Ectodermal cell (in vitro differentiated cells): ENCODE measurements at regions not wholly inside any gene's neighbourhood (a gene's known extent, or its start where the extent isn't known, plus 50 kb on each side); places are given as distances from the start of the nearest gene placed in this dataset.

Experiments
- H3K27ac ChIP-seq: 2 replicates; pipeline ENCODE4 v1.7.0; 2013; ENCODE audit warnings: mild to moderate bottlenecking, low read depth, low read length; ENCODE audit not compliant: insufficient read depth, poor library complexity, severe bottlenecking
- H3K27me3 ChIP-seq: 2 replicates; pipeline ENCODE4 v1.7.0; 2013; ENCODE audit warnings: mild to moderate bottlenecking, low read length; ENCODE audit not compliant: insufficient read depth, control insufficient read depth, poor library complexity, severe bottlenecking
- H3K36me3 ChIP-seq: one replicate; pipeline ENCODE4 v1.7.0; 2013; ENCODE audit warnings: low read length; ENCODE audit not compliant: control insufficient read depth, insufficient read depth
- H3K4me1 ChIP-seq: one replicate; pipeline ENCODE4 v1.7.0; 2013; ENCODE audit warnings: low read length; ENCODE audit not compliant: control insufficient read depth, insufficient read depth
- H3K4me3 ChIP-seq: 2 replicates; pipeline ENCODE4 v1.7.0; 2013; ENCODE audit warnings: low read depth, low read length, control low read depth; ENCODE audit not compliant: insufficient read depth
- H3K9me3 ChIP-seq: 2 replicates; pipeline ENCODE4 v1.7.0; 2013; ENCODE audit warnings: mild to moderate bottlenecking, low read length, moderate library complexity; ENCODE audit not compliant: control insufficient read depth
- WGBS, 2 experiments: methylation state at CpG; one replicate each; pipeline ENCODE4 v1.1.7; 2013; ENCODE audit warnings: missing lambda C conversion rate in 2 of 2; 5-methylcytosine and 5-hydroxymethylcytosine counted together

DNA sequence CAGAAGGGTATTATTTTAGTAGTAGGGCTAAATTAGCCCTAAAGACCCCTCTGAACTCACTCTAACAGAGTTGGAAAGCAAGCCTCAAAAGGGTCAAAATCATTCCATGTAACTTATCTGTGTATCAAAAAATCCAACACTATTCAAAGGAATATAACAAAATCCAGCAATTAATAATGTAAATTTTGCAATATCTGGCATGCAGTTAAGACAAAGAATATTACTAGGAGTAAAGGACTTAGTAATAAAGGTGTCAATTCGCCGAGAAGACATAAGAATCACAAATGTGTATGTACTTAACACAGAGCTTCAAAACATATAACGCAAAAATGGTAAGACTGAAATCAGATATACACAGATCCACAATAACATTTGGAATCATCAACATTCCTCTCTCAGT is 71.2 kb upstream of the PFN2 start:
- H3K4me1 ChIP-seq, result peaks cover 1% of the 10 kb centered on the region
- no peak overlapping the region for H3K27ac ChIP-seq
- 95 to 98% methylated on average over 3 of the region's 3 CpGs for WGBS, 2 experiments
- H3K9me3 ChIP-seq, result no peaks in the 10 kb centered on the region
- H3K27me3 ChIP-seq, result peaks cover 6% of the 10 kb centered on the region
- no peak overlapping the region for H3K4me3 ChIP-seq
- H3K36me3 ChIP-seq, result no peaks in the 10 kb centered on the region

DNA sequence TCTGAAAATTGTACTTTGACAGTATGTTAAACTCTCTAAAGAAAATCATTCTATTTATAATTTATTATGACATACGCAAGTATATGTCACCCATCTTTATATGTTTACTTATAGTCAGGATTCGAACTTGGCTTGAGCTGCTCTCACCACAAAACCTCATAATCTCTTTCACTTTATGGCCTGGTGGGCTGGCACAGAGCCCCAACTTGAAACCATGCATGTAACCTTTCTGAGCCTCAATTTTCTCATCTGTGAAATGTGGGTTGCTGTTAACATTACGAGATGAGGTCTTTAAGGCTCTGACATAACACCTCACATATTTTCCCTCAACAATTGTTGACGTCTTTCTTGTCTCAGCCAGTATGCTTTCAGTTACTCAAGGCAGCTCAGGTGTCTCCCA is 69.4 kb upstream of the PFN2 start:
- Histone ChIP-seq H3K36me3 (no peaks in the 10 kb centered on the region), H3K4me1 (peaks cover 19% of the 10 kb centered on the region), H3K27ac (no peak overlapping the region), H3K4me3 (no peak overlapping the region), H3K27me3 (peaks cover 24% of the 10 kb centered on the region), H3K9me3 (no peaks in the 10 kb centered on the region)
- WGBS, 2 experiments, result 72 to 78% methylated on average over 4 of the region's 4 CpGs

DNA sequence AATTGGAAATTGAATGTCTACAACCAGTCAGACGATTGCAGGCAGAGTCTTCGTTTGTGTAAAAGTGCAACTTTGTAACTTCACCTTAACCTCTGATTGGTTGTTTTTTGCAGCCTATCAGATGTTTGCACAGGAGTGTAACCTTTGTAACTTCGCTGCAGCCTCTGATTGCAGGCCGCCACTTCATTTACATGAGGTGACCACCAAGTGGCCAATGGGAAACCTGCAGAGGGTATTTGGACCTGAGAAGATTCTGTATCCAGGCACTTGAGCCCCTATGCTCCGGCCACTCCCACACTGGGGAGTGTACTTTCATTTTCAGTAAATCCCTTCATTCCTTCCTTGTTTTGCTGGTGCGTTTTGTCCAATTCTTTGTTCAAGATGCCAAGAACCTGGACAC is 68.1 kb upstream of the PFN2 start:
- no peaks in the 10 kb centered on the region for H3K9me3 ChIP-seq
- no peak overlapping the region for H3K27ac ChIP-seq
- peaks cover 31% of the 10 kb centered on the region for H3K4me1 ChIP-seq
- H3K27me3 ChIP-seq, result peaks cover 37% of the 10 kb centered on the region
- no peaks in the 10 kb centered on the region for H3K36me3 ChIP-seq
- no peak overlapping the region for H3K4me3 ChIP-seq
- 90 to 92% methylated on average over 6 of the region's 6 CpGs for WGBS, 2 experiments

DNA sequence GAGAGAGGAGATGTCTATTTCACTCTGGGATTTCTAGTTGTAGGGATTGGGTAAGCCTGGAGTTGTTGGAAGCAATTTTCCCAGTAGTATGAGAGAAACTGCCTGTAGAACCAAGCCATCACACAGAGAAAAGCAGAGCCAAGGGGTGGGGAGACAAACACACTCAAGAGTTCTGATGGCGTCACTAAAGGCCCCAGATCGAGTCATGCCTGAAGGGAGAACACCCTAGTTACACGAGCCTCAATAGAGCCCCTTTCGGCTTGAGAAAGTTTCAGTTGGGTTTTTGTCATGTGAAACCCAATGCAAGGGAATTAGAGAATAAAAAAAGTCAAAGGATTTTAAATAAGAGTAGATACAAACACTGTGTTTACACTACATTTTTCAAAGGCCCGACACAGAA is 66.1 kb upstream of the PFN2 start:
- Histone ChIP-seq H3K27me3 (peaks cover 57% of the 10 kb centered on the region), H3K4me3 (no peak overlapping the region)
- WGBS, 2 experiments, result 71 to 74% methylated on average over 4 to 5 of the region's 5 CpGs

DNA sequence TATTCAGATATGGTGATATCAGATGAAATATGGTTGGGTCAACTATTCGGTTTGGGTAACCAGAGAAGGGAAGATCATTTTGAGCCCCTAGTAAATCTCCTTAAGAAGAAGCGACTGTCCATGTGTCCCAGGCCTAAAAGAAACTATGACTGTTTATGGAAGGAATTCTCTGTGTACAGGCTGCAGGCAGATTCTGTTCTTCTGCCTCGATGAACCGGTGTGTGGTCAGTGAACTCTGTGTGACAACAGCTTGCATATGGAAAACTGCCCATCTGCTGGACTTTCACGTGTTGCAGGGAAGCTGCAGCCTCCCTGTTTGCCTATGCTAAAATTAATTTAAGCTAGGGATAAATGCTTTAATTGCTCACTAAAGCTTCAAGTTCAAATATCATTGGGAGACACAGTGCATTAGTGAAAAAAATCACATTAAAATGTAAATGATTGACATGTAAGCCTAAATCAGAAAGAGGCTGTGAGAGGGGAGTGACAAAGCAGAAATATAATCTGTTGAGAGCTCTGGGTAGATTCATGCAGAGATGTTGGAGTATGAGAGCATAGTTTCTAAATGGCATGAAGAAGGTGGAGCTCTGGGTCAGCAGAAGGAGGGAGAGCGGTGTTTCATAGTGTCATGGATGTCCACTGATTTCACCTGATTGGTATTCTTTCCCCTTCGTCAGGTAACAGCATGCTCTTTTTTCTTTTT is 65.4 kb upstream of the PFN2 start:
- peaks cover 60% of the 10 kb centered on the region for H3K27me3 ChIP-seq
- WGBS, 2 experiments, result 84 to 85% methylated on average over 7 of the region's 7 CpGs
- peaks cover 33% of the 10 kb centered on the region for H3K4me1 ChIP-seq
- H3K4me3 ChIP-seq, result no peak overlapping the region
- no peak overlapping the region for H3K27ac ChIP-seq
- no peaks in the 10 kb centered on the region for H3K9me3 ChIP-seq
- H3K36me3 ChIP-seq, result no peaks in the 10 kb centered on the region

More for the DNA sequence above, 66.1 kb upstream of the PFN2 start:
- Histone ChIP-seq H3K27ac (no peak overlapping the region), H3K36me3 (no peaks in the 10 kb centered on the region), H3K9me3 (no peaks in the 10 kb centered on the region), H3K4me1 (peaks cover 33% of the 10 kb centered on the region)

DNA sequence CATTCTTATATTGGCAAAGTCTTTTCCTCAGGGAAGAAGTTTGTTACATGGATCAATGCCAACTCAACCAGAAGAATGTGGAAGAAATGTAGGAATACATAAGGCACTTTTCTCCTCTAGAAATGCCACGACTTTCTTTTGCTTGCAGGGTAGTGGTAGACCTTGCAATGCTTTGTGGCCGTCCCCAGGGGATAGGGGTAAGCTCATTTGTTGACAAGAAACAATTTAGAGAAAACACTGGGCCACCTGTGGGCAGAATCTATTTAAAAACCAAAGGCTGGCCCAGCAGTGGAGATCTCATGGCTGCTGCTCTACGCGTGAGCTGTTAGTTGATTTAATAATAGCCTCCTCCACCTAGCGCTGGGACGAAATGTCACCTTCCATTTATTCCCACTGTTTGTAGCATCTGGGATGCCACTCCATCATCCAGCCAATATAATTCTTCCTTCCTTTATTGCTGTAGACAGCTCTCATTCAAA is 64.6 kb upstream of the PFN2 start:
- H3K27ac ChIP-seq, result no peak overlapping the region
- H3K4me3 ChIP-seq, result no peak overlapping the region
- H3K36me3 ChIP-seq, result no peaks in the 10 kb centered on the region
- no peaks in the 10 kb centered on the region for H3K9me3 ChIP-seq
- peaks cover 33% of the 10 kb centered on the region for H3K4me1 ChIP-seq
- 3 to 7% methylated on average over 6 of the region's 6 CpGs for WGBS, 2 experiments
- peaks cover 65% of the 10 kb centered on the region for H3K27me3 ChIP-seq

DNA sequence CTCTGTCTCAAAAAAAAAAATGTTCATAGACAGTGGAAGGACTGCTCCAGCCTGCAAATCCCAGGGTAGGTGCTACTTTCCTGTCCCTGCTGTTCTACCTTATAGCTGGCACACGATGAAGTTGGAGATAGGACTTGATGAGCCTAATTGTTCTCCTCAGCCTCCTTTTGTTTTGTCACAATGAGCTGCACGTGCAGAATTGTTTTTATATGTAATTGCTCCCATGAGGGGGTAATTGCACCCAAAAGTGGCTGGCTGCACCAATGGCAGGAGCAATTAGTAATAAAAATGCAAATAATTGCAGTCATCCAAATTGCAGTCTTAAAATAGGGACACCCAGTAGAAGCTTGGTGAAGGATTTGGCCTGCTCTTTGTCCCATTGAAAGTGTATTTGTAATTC is 63.0 kb upstream of the PFN2 start:
- Histone ChIP-seq H3K27ac (no peak overlapping the region), H3K4me3 (no peak overlapping the region), H3K4me1 (peaks cover 33% of the 10 kb centered on the region), H3K36me3 (no peaks in the 10 kb centered on the region), H3K9me3 (no peaks in the 10 kb centered on the region), H3K27me3 (peaks cover 67% of the 10 kb centered on the region)
- 3 to 14% methylated on average over 2 of the region's 2 CpGs for WGBS, 2 experiments

DNA sequence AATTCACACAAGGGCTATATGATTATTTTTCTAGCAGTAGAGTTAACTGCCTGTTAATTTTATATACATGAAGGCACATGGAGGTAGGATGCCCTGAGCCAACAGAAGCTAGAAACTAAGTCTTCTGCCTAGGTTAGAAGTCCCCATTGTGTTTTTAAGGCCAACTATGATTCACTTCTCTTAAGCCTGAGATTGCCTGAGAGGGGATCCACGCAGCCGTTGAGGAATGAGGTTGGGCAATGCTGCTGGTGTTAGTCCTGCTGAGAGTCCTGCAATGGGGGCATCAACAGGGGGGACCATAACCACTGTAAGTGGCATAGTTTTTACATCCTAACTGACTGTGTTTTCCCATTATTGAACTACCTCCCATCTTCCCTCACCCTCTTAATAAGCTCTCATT is 60.1 kb upstream of the PFN2 start:
- no peak overlapping the region for H3K27ac ChIP-seq
- peaks cover 21% of the 10 kb centered on the region for H3K4me1 ChIP-seq
- peaks cover 51% of the 10 kb centered on the region for H3K27me3 ChIP-seq
- 84 to 86% methylated on average over 2 of the region's 2 CpGs for WGBS, 2 experiments
- H3K4me3 ChIP-seq, result no peak overlapping the region
- no peaks in the 10 kb centered on the region for H3K36me3 ChIP-seq
- H3K9me3 ChIP-seq, result no peaks in the 10 kb centered on the region

DNA sequence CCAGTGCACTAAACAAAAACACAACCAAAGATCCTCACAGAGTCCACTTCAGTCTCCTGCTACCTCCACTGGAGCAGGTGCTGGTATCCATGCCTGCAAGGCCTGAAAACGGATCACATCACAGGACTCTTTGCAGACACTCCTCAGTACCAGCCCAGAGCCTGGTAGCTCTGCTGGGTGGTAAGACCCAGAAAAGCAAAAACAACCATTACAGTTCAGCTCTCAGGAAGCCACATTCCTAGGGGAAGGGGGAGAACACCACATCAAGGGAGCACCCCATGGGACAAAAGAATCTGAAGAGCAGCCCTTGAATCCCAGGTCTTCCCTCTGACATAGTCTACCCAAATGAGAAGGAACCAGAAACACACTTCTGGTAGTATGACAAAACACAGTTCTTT is 52.5 kb upstream of the PFN2 start:
- Histone ChIP-seq H3K4me1 (no peaks in the 10 kb centered on the region), H3K27me3 (no peaks in the 10 kb centered on the region), H3K4me3 (no peak overlapping the region), H3K27ac (no peak overlapping the region), H3K9me3 (no peaks in the 10 kb centered on the region), H3K36me3 (no peaks in the 10 kb centered on the region)
- 75 to 86% methylated on average over 1 of the region's 1 CpG for WGBS, 2 experiments

DNA sequence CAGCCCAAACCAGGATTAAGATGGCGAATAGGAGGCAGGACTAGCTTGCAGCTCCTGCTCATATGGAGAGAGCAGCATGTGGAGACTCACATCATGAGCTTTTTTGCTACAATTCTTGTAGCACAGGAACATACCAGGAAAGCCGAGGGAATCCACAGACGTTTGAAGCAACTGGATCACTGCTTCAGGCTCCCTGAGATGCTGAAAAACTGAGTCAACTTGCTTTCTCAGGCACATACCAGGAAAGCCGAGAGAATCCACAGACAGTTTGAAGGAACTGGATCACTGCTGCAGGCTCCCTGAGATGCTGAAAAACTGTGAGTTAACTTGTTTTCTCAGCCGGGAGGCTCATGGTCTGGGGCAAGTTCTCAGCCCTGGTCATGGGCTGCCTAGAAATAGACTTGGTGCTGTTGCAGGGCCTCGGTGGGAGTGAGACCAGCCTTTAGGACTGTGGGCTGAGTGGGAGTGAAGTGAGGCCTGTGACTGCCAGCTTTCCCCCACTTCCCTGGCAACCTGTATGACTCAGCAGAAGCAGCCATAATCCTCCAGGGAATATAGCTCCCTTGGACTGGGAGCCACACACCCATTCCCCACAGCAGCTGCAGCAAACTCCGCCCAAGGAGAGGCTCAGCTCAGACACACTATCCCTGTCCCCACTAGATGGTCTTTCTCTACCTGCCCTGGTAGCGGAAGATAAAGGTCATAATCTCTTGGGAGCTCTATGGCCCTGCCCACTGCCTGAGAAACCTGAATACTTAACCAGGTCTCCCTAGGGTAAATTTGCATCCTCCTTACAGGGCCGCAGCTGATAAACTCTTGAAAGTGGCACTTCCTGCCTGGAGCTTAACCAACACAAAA is 51.9 kb upstream of the PFN2 start:
- H3K4me1 ChIP-seq, result no peaks in the 10 kb centered on the region
- no peaks in the 10 kb centered on the region for H3K36me3 ChIP-seq
- peak overlapping the region; percentile 26 for H3K27ac ChIP-seq
- H3K9me3 ChIP-seq, result no peaks in the 10 kb centered on the region
- WGBS, 2 experiments, result 90 to 91% methylated on average over 9 of the region's 9 CpGs
- no peaks in the 10 kb centered on the region for H3K27me3 ChIP-seq
- H3K4me3 ChIP-seq, result no peak overlapping the region
